GM12874 (cell line): ENCODE measurements at regions not wholly inside any gene's neighbourhood (a gene's known extent, or its start where the extent isn't known, plus 50 kb on each side); places are given as distances from the start of the nearest gene placed in this dataset.

ENCODE experiments used
- CTCF ChIP-seq: IDR thresholded peaks from 2 replicates; pipeline ENCODE4 v1.5.1; 2011; ENCODE audit warnings: low read depth, mild to moderate bottlenecking, control low read depth, low read length, moderate library complexity; ENCODE audit not compliant: insufficient read depth

DNA sequence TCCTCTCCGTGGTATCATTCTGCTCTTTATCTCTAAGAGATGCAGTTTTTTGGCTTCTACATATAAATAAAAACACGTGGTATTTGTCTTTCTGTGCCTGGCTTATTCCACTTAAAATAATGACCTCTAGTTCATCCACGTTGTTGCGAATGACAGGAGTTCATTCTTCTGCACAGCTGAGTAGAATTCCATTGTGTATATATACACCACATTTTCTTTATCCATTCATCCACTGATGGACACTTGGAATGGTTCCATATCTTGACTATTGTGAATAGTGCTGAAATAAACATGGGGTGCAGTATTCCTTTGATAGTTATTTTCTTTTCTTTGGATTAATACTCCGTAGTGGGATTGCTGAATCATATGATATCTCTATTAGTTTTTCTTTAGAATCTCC is 262.3 kb downstream of the SOX11 start:
- TF ChIP-seq CTCF: no peak

- TF ChIP-seq CTCF: no peak
Observed at GRCh38 chr2:5955921-5956320, 263.7 kb downstream of the SOX11 start.

DNA sequence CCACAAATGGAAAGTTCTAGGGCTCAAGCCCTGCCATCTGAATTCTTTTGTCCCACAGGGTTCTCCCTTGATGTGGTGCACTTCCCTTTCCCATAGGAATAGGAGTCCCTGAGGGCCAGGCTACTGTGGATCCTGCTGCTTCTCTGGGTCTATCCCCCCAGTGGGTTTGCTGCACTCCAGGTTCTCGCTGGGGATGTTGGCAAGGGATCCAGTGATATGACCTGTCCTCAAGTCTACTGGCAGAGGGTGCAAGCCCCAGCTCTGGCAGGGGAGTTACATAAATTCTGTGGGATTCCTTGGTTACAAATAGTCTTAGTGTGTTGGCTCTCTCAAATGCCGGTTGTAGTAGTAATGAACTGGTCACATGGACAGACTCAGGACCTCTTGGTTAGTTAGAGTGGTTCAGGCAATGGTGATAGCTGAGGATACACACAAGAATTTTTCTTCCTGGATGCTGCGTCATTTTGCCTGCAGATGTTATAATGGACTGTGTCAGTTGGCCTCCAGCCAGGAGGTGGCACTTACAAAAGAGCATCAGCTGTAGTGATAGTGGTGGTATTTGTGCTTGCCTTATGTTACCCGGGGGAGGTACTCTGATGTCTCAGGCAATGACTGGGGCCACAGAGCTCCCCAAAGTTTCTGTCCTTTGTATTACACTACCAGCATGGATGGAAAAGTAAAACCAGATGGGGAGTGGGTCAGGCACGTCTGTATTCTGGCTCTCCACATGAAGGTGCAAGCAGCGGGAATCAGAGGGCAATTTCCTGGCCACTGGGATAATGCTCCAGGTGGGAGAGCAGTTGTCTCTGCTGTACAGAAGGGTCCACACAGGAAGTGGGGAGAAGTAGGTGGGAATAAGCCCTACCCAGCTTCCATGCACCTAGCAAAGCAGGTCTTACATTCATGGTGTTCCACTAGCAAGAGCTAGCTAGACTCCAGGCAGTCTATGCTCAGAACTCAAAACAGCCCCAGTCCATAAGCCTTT is 267.9 kb downstream of the SOX11 start:
- TF ChIP-seq CTCF: no peak

DNA sequence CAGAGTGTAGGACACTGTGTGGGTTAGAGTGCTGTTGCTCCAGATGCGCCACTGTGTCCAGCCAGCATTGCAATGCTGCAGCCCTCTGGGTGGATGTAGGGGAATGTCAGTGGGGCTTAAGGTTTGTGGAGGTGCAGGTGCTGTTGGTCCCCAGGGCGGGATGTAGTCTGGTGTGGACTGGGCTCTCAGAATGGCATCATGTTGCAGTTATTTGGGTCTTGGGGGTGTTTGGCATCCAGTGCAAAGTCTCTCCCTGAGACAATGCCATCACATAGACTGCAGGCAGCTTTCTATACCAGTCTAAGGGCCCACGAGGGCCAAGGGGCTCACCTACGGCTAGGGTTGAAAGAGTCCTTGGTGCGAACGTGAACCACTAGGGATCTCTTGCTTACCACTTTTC is 275.3 kb downstream of the SOX11 start:
- no peak for TF ChIP-seq CTCF

- no peak for TF ChIP-seq CTCF
Observed at GRCh38 chr2:5969303-5969702, 277.1 kb downstream of the SOX11 start.

DNA sequence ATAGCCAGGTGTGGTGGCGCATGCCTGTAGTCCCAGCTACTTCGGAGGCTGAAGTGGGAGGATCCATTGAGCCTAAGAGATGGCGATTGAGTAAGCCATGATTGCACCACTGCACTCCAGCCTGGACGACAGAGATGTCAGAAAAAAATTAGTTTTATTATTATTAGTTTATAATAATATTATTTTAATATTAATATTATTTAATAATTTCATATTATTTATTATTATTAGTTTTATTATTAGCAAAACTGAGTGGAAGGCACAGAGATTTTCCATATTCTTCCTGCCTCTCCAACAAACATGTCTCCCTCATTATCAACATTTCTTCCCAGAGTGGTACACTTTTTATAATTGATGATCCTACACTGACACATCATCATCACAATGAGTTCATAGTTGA is 278.2 kb downstream of the SOX11 start:
- TF ChIP-seq CTCF: no peak

- TF ChIP-seq CTCF: no peak
Observed at GRCh38 chr2:5974477-5974876, 282.3 kb downstream of the SOX11 start.
